Suprapubic skin (tissue), 4 donors: ENCODE measurements at regions not wholly inside any gene's neighbourhood (a gene's known extent, or its start where the extent isn't known, plus 50 kb on each side); places are given as distances from the start of the nearest gene placed in this dataset.

Experiments used
- DNase-seq, 2 donors: peaks; one replicate each; pipeline ENCODE4 v3.0.0-alpha.2; 2019; ENCODE audit warnings: low spot score in 2 of 2
- H3K27ac ChIP-seq: fragments of 200-600 bp; sonication (generic); one replicate; pipeline ENCODE4 v1.5.1; 2019
- H3K27me3 ChIP-seq: fragments of 200-600 bp; sonication (generic); one replicate; pipeline ENCODE4 v1.5.1; 2019
- H3K36me3 ChIP-seq: fragments of 200-600 bp; sonication (generic); one replicate; pipeline ENCODE4 v1.5.1; 2019
- H3K4me1 ChIP-seq: fragments of 200-600 bp; sonication (generic); one replicate; pipeline ENCODE4 v1.5.1; 2019
- H3K4me3 ChIP-seq: fragments of 200-600 bp; sonication (generic); one replicate; pipeline ENCODE4 v1.5.1; 2019; ENCODE audit warnings: mild to moderate bottlenecking
- H3K9me3 ChIP-seq: fragments of 200-600 bp; sonication (generic); one replicate; pipeline ENCODE4 v1.5.1; 2019
- CTCF ChIP-seq, 2 donors: fragments of 200-600 bp in 1 of 2; fragments of 450-650 bp in 1 of 2; sonication (generic) in 1 of 2; IDR thresholded peaks; one replicate each; pipeline ENCODE4 v1.5.1; 2016 to 2019; ENCODE audit warnings: antibody characterized with exemption in 2 of 2, mild to moderate bottlenecking in 1 of 2, moderate library complexity in 1 of 2
- EP300 ChIP-seq: sonication (generic); formaldehyde crosslinking; IDR thresholded peaks from one replicate; pipeline ENCODE4 v1.6.1; 2017; ENCODE audit warnings: antibody characterized with exemption
- POLR2A ChIP-seq, 2 donors: fragments of 450-650 bp; IDR thresholded peaks; one replicate each; pipeline ENCODE4 v1.6.1; 2017; ENCODE audit warnings: antibody characterized with exemption in 2 of 2, mild to moderate bottlenecking in 2 of 2, moderate library complexity in 2 of 2
- POLR2AphosphoS5 ChIP-seq, 3 donors: sonication (generic); formaldehyde crosslinking; IDR thresholded peaks; one replicate each; pipeline ENCODE4 v1.6.1; 2017; ENCODE audit warnings: antibody characterized with exemption in 3 of 3
- WGBS: methylation state at CpG from one replicate; pipeline ENCODE4 v1.1.5; 2018; 5-methylcytosine and 5-hydroxymethylcytosine counted together

- no peaks in the 10 kb centered on the region for H3K4me1 ChIP-seq
- H3K36me3 ChIP-seq: no peaks in the 10 kb centered on the region
- DNase-seq: no peak
- 77% methylated on average over 2 of the region's 2 CpGs for WGBS
- TF ChIP-seq CTCF (IDR thresholded peaks at IDR 0.05) (no peak), EP300 (no peak), POLR2AphosphoS5 (IDR thresholded peaks at IDR 0.05) (no peak), POLR2A (IDR thresholded peaks at IDR 0.05) (no peak)
- H3K4me3 ChIP-seq: no peak overlapping the region
- no peaks in the 10 kb centered on the region for H3K27me3 ChIP-seq
- H3K9me3 ChIP-seq: no peaks in the 10 kb centered on the region
- no peak overlapping the region for H3K27ac ChIP-seq
Observed at GRCh38 chr5:103889500-103890209, 327.1 kb upstream of the NUDT12 start.

- Histone ChIP-seq H3K4me1 (no peaks in the 10 kb centered on the region), H3K36me3 (no peaks in the 10 kb centered on the region), H3K4me3 (no peak overlapping the region), H3K9me3 (no peaks in the 10 kb centered on the region), H3K27me3 (no peaks in the 10 kb centered on the region), H3K27ac (no peak overlapping the region)
- TF ChIP-seq EP300: no peak
- no peak for TF ChIP-seq POLR2A (IDR thresholded peaks at IDR 0.05)
- no peak for TF ChIP-seq CTCF (IDR thresholded peaks at IDR 0.05)
- no peak for TF ChIP-seq POLR2AphosphoS5 (IDR thresholded peaks at IDR 0.05)
- DNase-seq: no peak
- 85% methylated on average over 3 of the region's 3 CpGs for WGBS
Observed at GRCh38 chr5:103886826-103887225, 324.2 kb upstream of the NUDT12 start.

- no peak for TF ChIP-seq POLR2A (IDR thresholded peaks at IDR 0.05)
- no peak for TF ChIP-seq CTCF (IDR thresholded peaks at IDR 0.05)
- TF ChIP-seq POLR2AphosphoS5 (IDR thresholded peaks at IDR 0.05): no peak
- TF ChIP-seq EP300: no peak
- Histone ChIP-seq H3K27me3 (no peaks in the 10 kb centered on the region), H3K27ac (no peak overlapping the region), H3K4me1 (no peaks in the 10 kb centered on the region), H3K36me3 (no peaks in the 10 kb centered on the region), H3K9me3 (no peaks in the 10 kb centered on the region), H3K4me3 (no peak overlapping the region)
- WGBS: 86% methylated on average over 1 of the region's 1 CpG
- DNase-seq: no peak
Observed at GRCh38 chr5:103883143-103883542, 320.6 kb upstream of the NUDT12 start.

- H3K27ac ChIP-seq: no peak overlapping the region
- H3K4me1 ChIP-seq: no peaks in the 10 kb centered on the region
- WGBS: 92% methylated on average over 1 of the region's 1 CpG
- H3K4me3 ChIP-seq: no peak overlapping the region
- no peak for TF ChIP-seq CTCF (IDR thresholded peaks at IDR 0.05)
- TF ChIP-seq POLR2A (IDR thresholded peaks at IDR 0.05): no peak
- TF ChIP-seq POLR2AphosphoS5 (IDR thresholded peaks at IDR 0.05): no peak
- TF ChIP-seq EP300: no peak
- no peaks in the 10 kb centered on the region for H3K36me3 ChIP-seq
- no peaks in the 10 kb centered on the region for H3K9me3 ChIP-seq
- H3K27me3 ChIP-seq: no peaks in the 10 kb centered on the region
- DNase-seq: no peak
Observed at GRCh38 chr5:103881560-103881959, 319.0 kb upstream of the NUDT12 start.

- no peaks in the 10 kb centered on the region for H3K36me3 ChIP-seq
- WGBS: 54% methylated on average over 5 of the region's 5 CpGs
Observed at GRCh38 chr5:103867857-103868598, 305.4 kb upstream of the NUDT12 start.

More at GRCh38 chr5:103867857-103868598, 305.4 kb upstream of the NUDT12 start:
- Histone ChIP-seq H3K4me3 (no peak overlapping the region), H3K27ac (no peak overlapping the region), H3K4me1 (no peaks in the 10 kb centered on the region), H3K27me3 (no peaks in the 10 kb centered on the region), H3K9me3 (no peaks in the 10 kb centered on the region)
- TF ChIP-seq POLR2AphosphoS5 (IDR thresholded peaks at IDR 0.05) (no peak), POLR2A (IDR thresholded peaks at IDR 0.05) (no peak), EP300 (no peak), CTCF (IDR thresholded peaks at IDR 0.05) (no peak)
- DNase-seq: no peak
